H9 (cell line): ENCODE measurements at regions not wholly inside any gene's neighbourhood (a gene's known extent, or its start where the extent isn't known, plus 50 kb on each side); places are given as distances from the start of the nearest gene placed in this dataset.

ENCODE experiments used
- DNase-seq: peaks from one replicate; pipeline ENCODE4 v3.0.0-alpha.2; 2017
- H2AFZ ChIP-seq: one replicate; pipeline ENCODE4 v1.6.1; 2013; ENCODE audit warnings: mild to moderate bottlenecking, low read length, control low read depth, moderate library complexity
- H2AK5ac ChIP-seq: 2 replicates; pipeline ENCODE4 v1.6.1; 2013; ENCODE audit warnings: low read length, control low read depth, mixed read lengths; ENCODE audit not compliant: insufficient read length
- H2BK120ac ChIP-seq: one replicate; pipeline ENCODE4 v1.6.1; 2013; ENCODE audit warnings: low read depth, mild to moderate bottlenecking, low read length, control low read depth, inconsistent platforms; ENCODE audit not compliant: poor library complexity, severe bottlenecking
- H2BK12ac ChIP-seq: 2 replicates; pipeline ENCODE4 v1.6.1; 2013; ENCODE audit warnings: low read length, control low read depth, mixed read lengths, low read depth; ENCODE audit not compliant: insufficient read length
- H2BK15ac ChIP-seq: 2 replicates; pipeline ENCODE4 v1.6.1; 2013; ENCODE audit warnings: low read depth, low read length, control low read depth
- H2BK20ac ChIP-seq: one replicate; pipeline ENCODE4 v1.6.1; 2013; ENCODE audit warnings: low read depth, mild to moderate bottlenecking, low read length, control low read depth, inconsistent platforms; ENCODE audit not compliant: poor library complexity, severe bottlenecking
- H2BK5ac ChIP-seq: 2 replicates; pipeline ENCODE4 v1.6.1; 2013; ENCODE audit warnings: low read length, control low read depth, mixed read lengths; ENCODE audit not compliant: insufficient read length
- H3K14ac ChIP-seq: 2 replicates; pipeline ENCODE4 v1.6.1; 2013; ENCODE audit warnings: low read length, control low read depth; ENCODE audit not compliant: insufficient read depth
- H3K18ac ChIP-seq: 2 replicates; pipeline ENCODE4 v1.6.1; 2013; ENCODE audit warnings: low read depth, mild to moderate bottlenecking, mixed read lengths, low read length, control low read depth; ENCODE audit not compliant: insufficient read length
- H3K23ac ChIP-seq: 2 replicates; pipeline ENCODE4 v1.6.1; 2013; ENCODE audit warnings: low read length, control low read depth, mixed read lengths, low read depth; ENCODE audit not compliant: insufficient read length
- H3K23me2 ChIP-seq: 2 replicates; pipeline ENCODE4 v1.6.1; 2013; ENCODE audit warnings: low read depth, mild to moderate bottlenecking, mixed read lengths, low read length, control low read depth; ENCODE audit not compliant: insufficient read length, poor library complexity, severe bottlenecking
- H3K27ac ChIP-seq: 2 replicates; pipeline ENCODE4 v1.5.1; 2013; ENCODE audit warnings: low read length, control low read depth, mixed read lengths, low read depth; ENCODE audit not compliant: insufficient read length
- H3K27me3 ChIP-seq: 2 replicates; pipeline ENCODE4 v1.6.1; 2013; ENCODE audit warnings: low read length, control low read depth, inconsistent platforms; ENCODE audit not compliant: insufficient read depth
- H3K4ac ChIP-seq: 2 replicates; pipeline ENCODE4 v1.6.1; 2013; ENCODE audit warnings: low read depth, mild to moderate bottlenecking, control low read depth, inconsistent platforms, low read length, moderate library complexity
- H3K4me1 ChIP-seq: 2 replicates; pipeline ENCODE4 v1.6.1; 2013; ENCODE audit warnings: low read length, control low read depth, inconsistent platforms; ENCODE audit not compliant: insufficient read depth
- H3K4me2 ChIP-seq: 2 replicates; pipeline ENCODE4 v1.6.1; 2013; ENCODE audit warnings: low read length, control low read depth, mixed read lengths; ENCODE audit not compliant: insufficient read length, insufficient read depth
- H3K56ac ChIP-seq: 2 replicates; pipeline ENCODE4 v1.6.1; 2013; ENCODE audit warnings: low read depth, mild to moderate bottlenecking, mixed read lengths, low read length, control low read depth; ENCODE audit not compliant: insufficient read length
- H3K79me1 ChIP-seq: 2 replicates; pipeline ENCODE4 v1.6.1; 2013; ENCODE audit warnings: low read depth, mild to moderate bottlenecking, moderate library complexity, low read length, control low read depth, inconsistent platforms; ENCODE audit not compliant: insufficient read depth, poor library complexity, severe bottlenecking
- H3K79me2 ChIP-seq: 2 replicates; pipeline ENCODE4 v1.6.1; 2013; ENCODE audit warnings: low read length, control low read depth, inconsistent platforms; ENCODE audit not compliant: insufficient read depth
- H3K9ac ChIP-seq: 2 replicates; pipeline ENCODE4 v1.6.1; 2013; ENCODE audit warnings: low read length, control low read depth, mixed read lengths; ENCODE audit not compliant: insufficient read length; ENCODE audit errors: extremely low read depth
- H3K9me3 ChIP-seq: one replicate; pipeline ENCODE4 v1.6.1; 2013; ENCODE audit warnings: low read depth, low read length, inconsistent platforms; ENCODE audit not compliant: control insufficient read depth
- H3T11ph ChIP-seq: one replicate; pipeline ENCODE4 v1.6.1; 2013; ENCODE audit warnings: mild to moderate bottlenecking, low read length, control low read depth, inconsistent platforms
- H4K20me1 ChIP-seq: one replicate; pipeline ENCODE4 v1.6.1; 2013; ENCODE audit not compliant: control insufficient read depth, insufficient read length, insufficient read depth
- H4K5ac ChIP-seq: 2 replicates; pipeline ENCODE4 v1.6.1; 2013; ENCODE audit warnings: low read depth, mild to moderate bottlenecking, mixed read lengths, low read length, control low read depth; ENCODE audit not compliant: insufficient read length
- H4K8ac ChIP-seq: replicated peaks from 2 replicates; pipeline ENCODE4 v1.6.1; 2013; ENCODE audit warnings: low read length, control low read depth, mixed read lengths, low read depth; ENCODE audit not compliant: insufficient read length
- H4K91ac ChIP-seq: 2 replicates; pipeline ENCODE4 v1.6.1; 2013; ENCODE audit warnings: low read depth, mild to moderate bottlenecking, moderate library complexity, mixed read lengths, low read length, control low read depth; ENCODE audit not compliant: insufficient read length
- H3K27ac Mint-ChIP-seq, 3 experiments: 2 replicates in 2 of 3; 3 replicates in 1 of 3; pipeline ENCODE4 v1.8.0; 2020 to 2021; ENCODE audit warnings: mixed read lengths in 3 of 3, mild to moderate bottlenecking in 1 of 3, moderate library complexity in 1 of 3
- H3K27me3 Mint-ChIP-seq: 2 replicates; pipeline ENCODE4 v1.8.0; 2021; ENCODE audit warnings: low read depth, mild to moderate bottlenecking, moderate library complexity, mixed read lengths
- H3K36me3 Mint-ChIP-seq, 3 experiments: 2 replicates in 2 of 3; 3 replicates in 1 of 3; pipeline ENCODE4 v1.8.0; 2020 to 2021; ENCODE audit warnings: low read depth in 3 of 3, mixed read lengths in 3 of 3; ENCODE audit not compliant: insufficient read depth in 1 of 3
- H3K4me1 Mint-ChIP-seq, 2 experiments: 2 replicates each; pipeline ENCODE4 v1.8.0; 2020; ENCODE audit warnings: mixed read lengths in 2 of 2
- H3K4me3 Mint-ChIP-seq, 2 experiments: 2 replicates in 1 of 2; 3 replicates in 1 of 2; pipeline ENCODE4 v1.8.0; 2020 to 2021; ENCODE audit warnings: mild to moderate bottlenecking in 2 of 2, mixed read lengths in 2 of 2, moderate library complexity in 1 of 2
- H3K9me3 Mint-ChIP-seq, 2 experiments: 2 replicates in 1 of 2; 3 replicates in 1 of 2; pipeline ENCODE4 v1.8.0; 2020; ENCODE audit warnings: mild to moderate bottlenecking in 2 of 2, mixed read lengths in 2 of 2, moderate library complexity in 1 of 2
- CTCF ChIP-seq: fragments of 200-600 bp; sonication (generic); conservative IDR thresholded peaks from 3 replicates; pipeline ENCODE4 v1.8.0; 2021; ENCODE audit warnings: antibody characterized with exemption, mild to moderate bottlenecking
- WGBS: extraction: QIAGEN DNeasy Blood & Tissue Kit; methylation state at CpG from one replicate; pipeline ENCODE4 v1.1.7; 2013; ENCODE audit warnings: missing lambda C conversion rate, low lambda C conversion rate, mixed read lengths; ENCODE audit not compliant: insufficient read length; ENCODE audit errors: extremely low coverage; 5-methylcytosine and 5-hydroxymethylcytosine counted together

- no peak overlapping the region for H3K14ac ChIP-seq
- no peaks in the 10 kb centered on the region for H3K9me3 ChIP-seq
- H2BK12ac ChIP-seq, result no peak overlapping the region
- H3K4me1 Mint-ChIP-seq, result no peaks in the 10 kb centered on the region
- no peak overlapping the region for H2BK20ac ChIP-seq
- no peaks in the 10 kb centered on the region for H3K79me1 ChIP-seq
- H3K23me2 ChIP-seq, result no peaks in the 10 kb centered on the region
- H3K18ac ChIP-seq, result no peak overlapping the region
- no peak for DNase-seq
- no peak overlapping the region for H3K27ac Mint-ChIP-seq
- WGBS, result no CpG with 5 or more reads among the region's 3 CpGs
- no peak overlapping the region for H2AK5ac ChIP-seq
- H4K8ac ChIP-seq, result no peak overlapping the region
- no peaks in the 10 kb centered on the region for H3K4me1 ChIP-seq
- no peak overlapping the region for H2BK15ac ChIP-seq
- no peak overlapping the region for H3K56ac ChIP-seq
- H3K27me3 Mint-ChIP-seq, result no peaks in the 10 kb centered on the region; the same call in 1 of the 2 replicates
- no peaks in the 10 kb centered on the region for H3K27me3 ChIP-seq
- H4K91ac ChIP-seq, result no peak overlapping the region
- H2BK5ac ChIP-seq, result no peak overlapping the region
- H3K36me3 Mint-ChIP-seq, result peaks cover 0 to 11% (median 0%) of the 10 kb centered on the region in 3 experiments; a peak in 4 of 7 replicates
- H3K9me3 Mint-ChIP-seq, result peaks cover 5 to 13% of the 10 kb centered on the region in 2 experiments; a peak in 4 of 5 replicates
- no peak overlapping the region for H3K9ac ChIP-seq
- no peak overlapping the region for H3K23ac ChIP-seq
- H3K27ac ChIP-seq, result no peak overlapping the region
- no peak overlapping the region; a peak in 1 of 5 replicates for H3K4me3 Mint-ChIP-seq
- H4K5ac ChIP-seq, result no peak overlapping the region
- no peak overlapping the region for H2AFZ ChIP-seq
- no peak overlapping the region for H3K4me2 ChIP-seq
- no peaks in the 10 kb centered on the region for H4K20me1 ChIP-seq
- no peak overlapping the region for H3T11ph ChIP-seq
- no peaks in the 10 kb centered on the region for H3K79me2 ChIP-seq
- no peak for TF ChIP-seq CTCF
- H2BK120ac ChIP-seq, result no peak overlapping the region
- H3K4ac ChIP-seq, result no peak overlapping the region
Measured at GRCh38 chr7:25614415-25614814, 386.1 kb upstream of the NPVF start.
